A673 (cell line): ENCODE measurements at regions not wholly inside any gene's neighbourhood (a gene's known extent, or its start where the extent isn't known, plus 50 kb on each side); places are given as distances from the start of the nearest gene placed in this dataset.

ENCODE experiments used
- CTCF ChIP-seq: fragments of 300-800, 200-600 bp; sonication (generic); conservative IDR thresholded peaks from 2 replicates; pipeline ENCODE4 v1.5.1; 2017; ENCODE audit warnings: low read depth, mild to moderate bottlenecking, antibody characterized with exemption, low read length, moderate library complexity, mixed read lengths
- EZH2 ChIP-seq: fragments of 200-600 bp; sonication (generic); IDR thresholded peaks from 2 replicates; pipeline ENCODE4 v1.6.1; 2017; ENCODE audit warnings: borderline replicate concordance, low read depth, mild to moderate bottlenecking, mixed read lengths, antibody characterized with exemption, low read length; ENCODE audit not compliant: poor library complexity, severe bottlenecking

GRCh38 chr15:35686347-35686746 lies 140.4 kb upstream of the DPH6 start:
- TF ChIP-seq CTCF (no peak), EZH2 (no peak)
